HG02642 (cell line): ENCODE measurements at regions not wholly inside any gene's neighbourhood (a gene's known extent, or its start where the extent isn't known, plus 50 kb on each side); places are given as distances from the start of the nearest gene placed in this dataset.

Experiments
- ATAC-seq: cut with Tn5 transposase; IDR thresholded peaks from one replicate; pipeline ENCODE4 v1.9.1; 2021; ENCODE audit warnings: mild to moderate bottlenecking; ENCODE audit not compliant: unreplicated experiment, poor library complexity

DNA sequence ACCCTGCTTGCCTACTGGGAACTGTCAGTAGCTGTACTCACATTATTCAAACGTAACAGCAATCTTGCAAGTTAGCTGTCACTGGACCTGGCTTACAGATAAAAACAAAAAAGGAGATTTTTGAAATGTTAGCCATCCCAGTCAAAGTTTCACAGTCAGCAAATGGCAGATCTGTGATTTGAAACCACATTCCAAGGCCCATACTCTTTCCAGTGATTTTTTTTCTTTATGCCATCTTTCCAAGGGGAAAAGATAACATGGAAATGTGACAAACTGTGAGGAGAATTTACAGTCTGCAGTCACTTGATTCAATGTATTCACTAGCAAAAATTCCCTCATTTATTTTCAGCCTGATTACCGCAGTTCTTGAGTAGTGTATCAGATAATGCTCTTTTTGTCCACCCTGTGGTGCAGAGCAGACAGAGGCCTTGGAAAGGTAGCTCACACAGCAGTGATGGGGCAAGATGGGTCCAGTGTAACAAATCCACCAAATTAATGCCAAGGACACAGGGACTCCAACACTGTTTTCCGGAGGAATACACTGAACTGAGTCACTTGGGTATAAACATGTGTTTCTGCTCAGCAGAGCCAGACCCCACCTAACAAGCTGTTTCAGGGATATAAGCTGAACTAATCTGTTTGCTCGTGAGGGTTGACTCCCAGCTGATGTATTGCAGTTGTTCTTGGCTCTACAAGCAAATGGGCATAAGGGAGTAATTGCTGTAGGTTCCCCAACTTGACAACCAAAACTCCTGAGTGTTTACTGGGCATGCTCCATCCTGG lies 49.9 kb upstream of the ADGRF1 start:
- ATAC-seq: no peak
